Hepatocyte (in vitro differentiated cells): ENCODE measurements at regions not wholly inside any gene's neighbourhood (a gene's known extent, or its start where the extent isn't known, plus 50 kb on each side); places are given as distances from the start of the nearest gene placed in this dataset.
"Not testable (repeated sequence)": the region's sequence is repeated elsewhere in the genome, so short reads cannot be mapped to it uniquely, and the experiment has no call there.

Experiments
- DNase-seq: peaks from one replicate; pipeline ENCODE4 v3.0.0-alpha.2; 2016; ENCODE audit warnings: low spot score
- H2AFZ ChIP-seq: fragments of 200-600 bp; sonication (generic); 2 replicates; pipeline ENCODE4 v1.6.0; 2016; ENCODE audit warnings: antibody characterized with exemption, mild to moderate bottlenecking
- H3K27ac ChIP-seq: fragments of 200-600 bp; sonication (generic); 2 replicates; pipeline ENCODE4 v1.5.1; 2016; ENCODE audit warnings: mild to moderate bottlenecking
- H3K27me3 ChIP-seq: fragments of 200-600 bp; sonication (generic); 2 replicates; pipeline ENCODE4 v1.6.1; 2016
- H3K36me3 ChIP-seq: fragments of 200-600 bp; sonication (generic); replicated peaks from 2 replicates; pipeline ENCODE4 v1.5.1; 2016; ENCODE audit warnings: low read depth; ENCODE audit not compliant: insufficient read depth
- H3K4me1 ChIP-seq: fragments of 200-600 bp; sonication (generic); 2 replicates; pipeline ENCODE4 v1.5.1; 2016; ENCODE audit warnings: mild to moderate bottlenecking, moderate library complexity; ENCODE audit not compliant: insufficient read depth
- H3K4me2 ChIP-seq: fragments of 200-600 bp; sonication (generic); 2 replicates; pipeline ENCODE4 v1.6.0; 2016
- H3K4me3 ChIP-seq: fragments of 200-600 bp; sonication (generic); 2 replicates; pipeline ENCODE4 v1.5.1; 2016; ENCODE audit warnings: mild to moderate bottlenecking
- H3K79me2 ChIP-seq: fragments of 200-600 bp; sonication (generic); 2 replicates; pipeline ENCODE4 v1.6.0; 2017; ENCODE audit warnings: mild to moderate bottlenecking
- H3K9me2 ChIP-seq: fragments of 200-600 bp; sonication (generic); replicated peaks from 2 replicates; pipeline ENCODE4 v1.6.0; 2017; ENCODE audit warnings: mild to moderate bottlenecking; ENCODE audit not compliant: insufficient read depth
- H3K9me3 ChIP-seq: fragments of 200-600 bp; sonication (generic); 2 replicates; pipeline ENCODE4 v1.5.1; 2016; ENCODE audit warnings: low read depth, mild to moderate bottlenecking
- H4K20me1 ChIP-seq: fragments of 200-600 bp; sonication (generic); 2 replicates; pipeline ENCODE4 v1.6.0; 2016; ENCODE audit warnings: mild to moderate bottlenecking; ENCODE audit not compliant: insufficient read depth, poor library complexity, severe bottlenecking
- CTCF ChIP-seq: fragments of 200-600 bp; sonication (generic); IDR thresholded peaks from 2 replicates; pipeline ENCODE4 v1.5.1; 2016; ENCODE audit warnings: antibody characterized with exemption, mild to moderate bottlenecking; ENCODE audit not compliant: poor library complexity
- EZH2 ChIP-seq: fragments of 200-600 bp; sonication (generic); IDR thresholded peaks from 2 replicates; pipeline ENCODE4 v1.6.1; 2016; ENCODE audit warnings: antibody characterized with exemption, mild to moderate bottlenecking, borderline replicate concordance
- EZH2phosphoT487 ChIP-seq: fragments of 200-600 bp; sonication (generic); IDR thresholded peaks from one replicate; pipeline ENCODE4 v1.6.1; 2018; ENCODE audit warnings: antibody characterized with exemption, mild to moderate bottlenecking, low read depth, moderate library complexity; ENCODE audit not compliant: unreplicated experiment, severe bottlenecking
- WGBS: methylation state at CpG from one replicate; pipeline ENCODE4 v1.1.6; 2016; ENCODE audit warnings: low lambda C conversion rate; ENCODE audit errors: missing lambda C conversion rate; 5-methylcytosine and 5-hydroxymethylcytosine counted together

- no peak overlapping the region for H3K4me2 ChIP-seq
- no peaks in the 10 kb centered on the region for H3K9me3 ChIP-seq
- no peaks in the 10 kb centered on the region for H4K20me1 ChIP-seq
- H3K36me3 ChIP-seq: no peaks in the 10 kb centered on the region
- no peak for TF ChIP-seq CTCF
- no peak for TF ChIP-seq EZH2phosphoT487
- TF ChIP-seq EZH2: no peak
- H3K9me2 ChIP-seq: no peaks in the 10 kb centered on the region
- H3K79me2 ChIP-seq: no peaks in the 10 kb centered on the region
- H2AFZ ChIP-seq: no peak overlapping the region
- H3K4me1 ChIP-seq: peaks cover 8% of the 10 kb centered on the region
- 92% methylated on average over 3 of the region's 3 CpGs for WGBS
- no peak for DNase-seq
- H3K4me3 ChIP-seq: no peak overlapping the region
- H3K27ac ChIP-seq: no peak overlapping the region
- no peaks in the 10 kb centered on the region for H3K27me3 ChIP-seq
Measured at GRCh38 chr10:30170146-30170545, 110.8 kb upstream of the JCAD start.

- no peak overlapping the region for H3K27ac ChIP-seq
- H3K9me2 ChIP-seq: no peaks in the 10 kb centered on the region
- H3K4me2 ChIP-seq: no peak overlapping the region
- no peak for TF ChIP-seq CTCF
- no peak for TF ChIP-seq EZH2phosphoT487
- no peak for TF ChIP-seq EZH2
- peaks cover 8% of the 10 kb centered on the region for H3K4me1 ChIP-seq
- no peak overlapping the region for H2AFZ ChIP-seq
- H3K4me3 ChIP-seq: no peak overlapping the region
- no peaks in the 10 kb centered on the region for H3K79me2 ChIP-seq
- no peaks in the 10 kb centered on the region for H3K27me3 ChIP-seq
- H4K20me1 ChIP-seq: no peaks in the 10 kb centered on the region
- no peak for DNase-seq
- WGBS: 93% methylated on average over 3 of the region's 3 CpGs
- H3K36me3 ChIP-seq: no peaks in the 10 kb centered on the region
- no peaks in the 10 kb centered on the region for H3K9me3 ChIP-seq
Measured at GRCh38 chr10:30169342-30169741, 110.0 kb upstream of the JCAD start.

GRCh38 chr10:30166929-30167328 lies 107.5 kb upstream of the JCAD start:
- WGBS: 85% methylated on average over 5 of the region's 5 CpGs
- Histone ChIP-seq H3K79me2 (no peaks in the 10 kb centered on the region), H2AFZ (no peak overlapping the region), H3K4me1 (peaks cover 6% of the 10 kb centered on the region), H3K4me2 (no peak overlapping the region), H3K36me3 (no peaks in the 10 kb centered on the region), H4K20me1 (no peaks in the 10 kb centered on the region), H3K27ac (no peak overlapping the region), H3K9me2 (no peaks in the 10 kb centered on the region), H3K27me3 (no peaks in the 10 kb centered on the region), H3K4me3 (no peak overlapping the region), H3K9me3 (no peaks in the 10 kb centered on the region)
- no peak for DNase-seq
- TF ChIP-seq EZH2: no peak
- TF ChIP-seq CTCF: no peak
- no peak for TF ChIP-seq EZH2phosphoT487

- not testable (repeated sequence) for H3K27ac ChIP-seq, H3K9me2 ChIP-seq, H3K27me3 ChIP-seq, H2AFZ ChIP-seq, H3K4me3 ChIP-seq, H3K79me2 ChIP-seq, H3K36me3 ChIP-seq, H4K20me1 ChIP-seq, H3K9me3 ChIP-seq, DNase-seq, H3K4me2 ChIP-seq
- peaks cover 10% of the 10 kb centered on the region for H3K4me1 ChIP-seq
- WGBS: 65% methylated on average over 10 of the region's 10 CpGs
Measured at GRCh38 chr10:30163410-30163809, 104.0 kb upstream of the JCAD start.

- WGBS: 100% methylated on average over 16 of the region's 25 CpGs
- H3K27me3 ChIP-seq, H3K27ac ChIP-seq: not testable (repeated sequence)
Measured at GRCh38 chr10:30162796-30163195, 103.4 kb upstream of the JCAD start.

More at GRCh38 chr10:30162796-30163195, 103.4 kb upstream of the JCAD start:
- H3K9me2 ChIP-seq, H3K36me3 ChIP-seq, H3K79me2 ChIP-seq, H3K9me3 ChIP-seq, H3K4me3 ChIP-seq, H4K20me1 ChIP-seq, H3K4me2 ChIP-seq, H2AFZ ChIP-seq, DNase-seq: not testable (repeated sequence)
- peaks cover 10% of the 10 kb centered on the region for H3K4me1 ChIP-seq
